Kidney epithelial cell (primary cell): ENCODE measurements at regions not wholly inside any gene's neighbourhood (a gene's known extent, or its start where the extent isn't known, plus 50 kb on each side); places are given as distances from the start of the nearest gene placed in this dataset.

Source experiments
- DNase-seq: peaks from one replicate; pipeline ENCODE4 v3.0.0-alpha.2; 2010; ENCODE audit warnings: low read depth
- H3K27me3 ChIP-seq: 2 replicates; pipeline ENCODE4 v1.6.0; 2011; ENCODE audit warnings: low read length; ENCODE audit not compliant: control insufficient read depth, insufficient read depth
- H3K36me3 ChIP-seq: 2 replicates; pipeline ENCODE4 v1.5.1; 2011; ENCODE audit warnings: low read length; ENCODE audit not compliant: control insufficient read depth, insufficient read depth
- H3K4me3 ChIP-seq: 2 replicates; pipeline ENCODE4 v1.5.1; 2011; ENCODE audit warnings: low read depth, mild to moderate bottlenecking, control low read depth, low read length
- TF ChIP-seq, protein P1 (sequence below): IDR thresholded peaks from 2 replicates; pipeline ENCODE4 v1.5.1; 2011; ENCODE audit warnings: mild to moderate bottlenecking, moderate library complexity, low read length, control low read depth, inconsistent platforms; ENCODE audit not compliant: insufficient read depth, poor library complexity, severe bottlenecking

DNA sequence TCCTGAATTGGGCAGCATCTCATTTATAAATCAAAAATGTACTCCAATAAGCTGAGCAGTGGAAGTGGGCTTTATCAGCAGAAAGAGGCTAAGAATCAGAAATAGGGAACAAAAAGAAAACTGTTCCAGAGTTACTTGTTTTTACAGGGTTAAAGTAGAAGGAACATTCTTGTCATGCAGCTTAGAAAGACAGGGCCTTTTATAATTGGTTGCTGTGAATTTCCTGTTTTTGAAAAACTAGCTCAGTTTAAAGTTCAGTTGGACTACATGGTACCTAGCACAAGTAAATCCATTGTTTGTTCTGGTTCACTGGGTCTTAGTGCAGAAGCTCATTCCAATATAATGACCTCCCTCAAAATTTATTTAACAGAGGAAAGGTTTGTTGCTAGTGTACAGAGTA, 200.8 kb downstream of the GRIA2 start:
- no peaks in the 10 kb centered on the region for H3K36me3 ChIP-seq
- TF ChIP-seq, protein P1, sequence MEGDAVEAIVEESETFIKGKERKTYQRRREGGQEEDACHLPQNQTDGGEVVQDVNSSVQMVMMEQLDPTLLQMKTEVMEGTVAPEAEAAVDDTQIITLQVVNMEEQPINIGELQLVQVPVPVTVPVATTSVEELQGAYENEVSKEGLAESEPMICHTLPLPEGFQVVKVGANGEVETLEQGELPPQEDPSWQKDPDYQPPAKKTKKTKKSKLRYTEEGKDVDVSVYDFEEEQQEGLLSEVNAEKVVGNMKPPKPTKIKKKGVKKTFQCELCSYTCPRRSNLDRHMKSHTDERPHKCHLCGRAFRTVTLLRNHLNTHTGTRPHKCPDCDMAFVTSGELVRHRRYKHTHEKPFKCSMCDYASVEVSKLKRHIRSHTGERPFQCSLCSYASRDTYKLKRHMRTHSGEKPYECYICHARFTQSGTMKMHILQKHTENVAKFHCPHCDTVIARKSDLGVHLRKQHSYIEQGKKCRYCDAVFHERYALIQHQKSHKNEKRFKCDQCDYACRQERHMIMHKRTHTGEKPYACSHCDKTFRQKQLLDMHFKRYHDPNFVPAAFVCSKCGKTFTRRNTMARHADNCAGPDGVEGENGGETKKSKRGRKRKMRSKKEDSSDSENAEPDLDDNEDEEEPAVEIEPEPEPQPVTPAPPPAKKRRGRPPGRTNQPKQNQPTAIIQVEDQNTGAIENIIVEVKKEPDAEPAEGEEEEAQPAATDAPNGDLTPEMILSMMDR, result no peak
- no peak overlapping the region for H3K4me3 ChIP-seq
- DNase-seq, result no peak
- no peaks in the 10 kb centered on the region for H3K27me3 ChIP-seq
